GM19468 (cell line): ENCODE measurements at regions not wholly inside any gene's neighbourhood (a gene's known extent, or its start where the extent isn't known, plus 50 kb on each side); places are given as distances from the start of the nearest gene placed in this dataset.
"Not testable (repeated sequence)": the region's sequence is repeated elsewhere in the genome, so short reads cannot be mapped to it uniquely, and the experiment has no call there.

ENCODE experiments used
- ATAC-seq: cut with Tn5 transposase; IDR thresholded peaks from one replicate; pipeline ENCODE4 v1.9.1; 2021; ENCODE audit warnings: mild to moderate bottlenecking, moderate library complexity, moderate number of reproducible peaks; ENCODE audit not compliant: unreplicated experiment; ENCODE audit errors: extremely low read depth

DNA sequence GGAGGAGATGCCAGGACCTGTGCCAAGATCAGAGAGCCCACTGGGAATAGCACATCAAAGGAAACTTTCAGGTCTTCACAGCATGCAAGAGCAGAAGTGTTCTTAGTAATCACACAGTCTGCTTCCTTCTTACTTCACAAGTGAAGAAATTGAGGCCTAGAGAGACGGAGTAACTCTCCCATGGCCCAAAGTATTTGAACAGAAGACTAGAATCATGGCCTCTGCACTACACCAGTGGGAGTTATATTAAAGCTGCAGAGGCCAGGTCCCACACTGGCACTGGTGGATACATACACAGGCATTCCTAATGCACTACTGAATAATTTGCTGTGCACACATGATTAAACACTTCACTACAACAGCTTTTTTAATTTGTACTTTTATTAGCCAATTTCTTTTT lies 107.6 kb upstream of the RMP24 start:
- no peak for ATAC-seq

DNA sequence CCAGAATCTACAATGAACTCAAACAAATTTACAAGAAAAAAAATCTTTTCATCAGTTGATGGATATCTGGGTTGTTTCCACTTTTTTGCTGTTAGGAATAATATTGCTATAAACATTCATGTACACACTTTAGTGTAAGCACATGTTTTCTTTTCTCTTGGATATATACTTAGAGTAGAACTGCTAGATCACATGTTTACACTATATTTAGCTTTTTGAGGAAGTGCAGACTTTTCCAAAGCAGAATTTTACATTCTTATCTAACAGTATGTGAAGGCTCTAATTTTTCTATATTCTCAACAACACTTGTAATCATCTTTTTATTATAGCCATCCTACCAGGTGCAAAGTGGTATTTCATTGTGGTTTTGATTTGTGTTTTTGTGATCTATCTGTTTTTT lies 103.6 kb upstream of the RMP24 start:
- no peak for ATAC-seq

DNA sequence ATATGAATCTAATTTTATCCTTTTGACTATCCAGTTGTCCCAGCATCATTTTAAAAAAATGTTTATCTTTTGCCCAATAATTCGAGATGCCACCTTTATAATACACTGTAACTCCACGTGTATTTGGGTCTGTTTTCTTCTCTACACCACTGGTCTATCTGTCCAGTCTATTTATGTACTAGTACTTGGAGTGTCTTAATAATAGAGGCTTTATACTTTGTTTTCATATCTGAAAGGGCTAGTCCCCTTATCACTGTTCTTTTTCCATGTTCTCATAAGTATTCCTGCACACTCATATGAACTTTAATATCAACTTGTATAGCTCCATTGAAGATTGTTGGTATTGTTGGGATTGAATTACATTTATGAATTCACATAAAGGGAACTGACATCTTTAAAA lies 101.1 kb upstream of the RMP24 start:
- no peak for ATAC-seq

DNA sequence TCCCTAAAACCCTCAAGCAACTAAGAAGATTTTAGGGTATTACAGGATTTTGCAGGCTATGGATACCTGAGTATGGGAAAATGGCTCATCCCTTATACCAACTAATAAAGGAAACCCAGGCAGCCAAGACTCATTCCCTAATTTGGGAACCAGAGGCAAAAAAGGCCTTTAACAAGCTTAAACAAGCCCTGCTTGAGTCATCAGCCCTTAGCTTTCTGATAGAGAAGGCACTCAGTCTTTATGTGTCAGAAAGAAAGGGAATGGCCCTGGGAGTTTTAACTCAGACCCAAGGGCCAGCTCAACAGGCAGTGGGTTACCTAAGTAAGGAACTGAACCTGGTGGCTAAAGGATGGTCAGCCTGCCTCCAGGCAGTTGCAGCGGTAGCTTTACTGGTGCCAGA lies 96.9 kb upstream of the RMP24 start:
- ATAC-seq: no peak

- ATAC-seq: no peak
Observed at GRCh38 chr18:35876243-35876642, 96.2 kb upstream of the RMP24 start.

- no peak for ATAC-seq
Observed at GRCh38 chr18:35880788-35881455, 91.6 kb upstream of the RMP24 start.

DNA sequence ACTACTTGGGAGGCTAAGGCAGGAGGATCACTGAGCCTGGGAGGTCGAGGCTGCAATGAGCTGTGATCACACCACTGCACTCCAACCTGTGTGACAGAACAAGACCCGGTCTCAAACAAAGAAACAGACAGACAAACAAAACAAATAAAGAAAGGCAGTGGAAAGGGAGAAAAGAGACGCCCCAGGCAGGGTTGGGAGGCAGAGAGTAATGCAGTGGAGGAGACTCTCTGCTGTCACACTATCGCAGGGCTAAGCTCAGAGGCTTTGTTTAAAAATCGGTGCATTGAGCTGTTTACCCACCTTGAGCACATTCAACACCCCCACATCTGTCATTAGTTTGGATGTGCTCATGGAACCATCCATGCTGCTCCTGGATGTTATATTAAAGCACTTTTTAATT lies 84.2 kb upstream of the RMP24 start:
- no peak for ATAC-seq

DNA sequence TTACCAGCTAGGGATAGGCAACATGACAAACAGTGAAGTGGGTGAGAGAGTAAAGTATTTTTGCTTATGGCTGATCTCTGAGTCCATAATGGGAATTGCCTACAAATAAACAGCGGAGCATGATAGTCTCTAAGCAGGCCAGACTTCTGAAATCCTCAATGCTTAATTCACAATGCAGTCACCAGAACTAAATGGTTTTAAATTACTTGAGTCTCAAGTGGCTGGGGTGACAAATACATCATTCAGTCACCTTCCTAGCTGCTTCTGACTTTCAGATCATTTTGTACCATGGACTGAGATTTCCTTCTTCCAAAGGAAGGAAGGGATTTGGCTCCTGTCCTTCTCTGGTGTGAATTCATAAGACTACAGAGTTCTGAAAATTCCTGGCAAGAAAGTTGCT lies 82.8 kb upstream of the RMP24 start:
- ATAC-seq: no peak

- no peak for ATAC-seq
Observed at GRCh38 chr18:35890323-35890722, 82.2 kb upstream of the RMP24 start.

DNA sequence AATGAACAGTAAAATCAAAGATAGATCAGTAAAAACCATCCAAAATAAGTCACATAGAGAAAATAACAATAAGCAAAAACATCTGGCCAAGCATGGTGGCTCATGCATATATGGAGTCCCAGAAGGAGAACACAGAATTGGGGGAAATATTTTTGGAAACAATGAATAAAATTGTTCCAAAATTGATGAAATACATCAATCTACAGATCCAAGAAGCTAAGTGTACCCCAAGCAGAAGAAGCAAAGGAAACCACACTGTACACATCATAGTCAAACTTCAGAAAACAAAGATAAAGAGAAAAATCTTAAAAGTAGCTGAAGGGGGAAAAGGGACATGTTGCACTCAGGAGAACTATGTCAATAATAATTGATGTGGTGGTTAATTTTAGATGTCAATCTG lies 80.4 kb upstream of the RMP24 start:
- no peak for ATAC-seq

DNA sequence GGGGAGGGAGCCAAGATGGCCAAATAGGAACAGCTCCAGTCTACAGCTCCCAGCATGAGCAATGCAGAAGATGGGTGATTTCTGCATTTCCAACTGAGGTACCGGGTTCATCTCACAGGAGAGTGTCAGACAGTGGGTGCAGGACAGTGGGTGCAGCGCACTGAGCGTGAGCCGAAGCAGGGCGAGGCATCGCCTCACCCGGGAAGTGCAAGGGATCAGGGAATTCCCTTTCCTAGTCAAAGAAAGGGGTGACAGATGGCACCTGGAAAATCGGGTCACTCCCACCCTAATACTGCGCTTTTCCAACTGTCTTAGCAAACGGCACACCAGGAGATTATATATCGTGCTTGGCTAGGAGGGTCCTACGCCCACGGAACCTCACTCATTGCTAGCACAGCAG lies 75.0 kb upstream of the RMP24 start:
- ATAC-seq: not testable (repeated sequence)

- ATAC-seq: no peak
Observed at GRCh38 chr18:35904389-35905037, 68.0 kb upstream of the RMP24 start.

- no peak for ATAC-seq
Observed at GRCh38 chr18:35905436-35905835, 67.0 kb upstream of the RMP24 start.

GRCh38 chr18:35906291-35906690 lies 66.2 kb upstream of the RMP24 start:
- ATAC-seq: not testable (repeated sequence)

- ATAC-seq: no peak
Observed at GRCh38 chr18:35910327-35910726, 62.2 kb upstream of the RMP24 start.

GRCh38 chr18:35912332-35912731 lies 60.1 kb upstream of the RMP24 start:
- ATAC-seq: no peak

- no peak for ATAC-seq
Observed at GRCh38 chr18:35915056-35915455, 57.4 kb upstream of the RMP24 start.

DNA sequence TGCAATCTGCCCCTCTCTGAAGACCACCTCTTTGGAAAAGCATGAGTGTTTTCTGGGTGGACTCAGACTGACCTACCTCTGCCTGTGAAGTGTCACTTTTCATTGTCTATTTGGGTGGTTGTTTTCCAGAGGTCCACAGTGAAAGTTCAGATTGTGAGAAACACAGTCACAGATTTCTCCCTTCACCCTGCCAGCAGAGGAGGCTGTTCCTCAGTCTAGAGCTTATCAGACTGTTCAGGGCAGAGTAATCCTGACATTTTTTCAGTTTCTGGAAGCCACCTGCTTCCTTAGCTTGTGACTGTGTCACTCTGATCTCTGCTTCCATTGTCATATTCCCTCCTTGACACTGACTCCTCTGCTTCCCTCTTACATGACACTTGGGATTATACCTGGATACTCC lies 55.4 kb upstream of the RMP24 start:
- ATAC-seq: no peak

- ATAC-seq: no peak
Observed at GRCh38 chr18:35918564-35918963, 53.9 kb upstream of the RMP24 start.

GRCh38 chr18:35919179-35919578 lies 53.3 kb upstream of the RMP24 start:
- ATAC-seq: no peak

DNA sequence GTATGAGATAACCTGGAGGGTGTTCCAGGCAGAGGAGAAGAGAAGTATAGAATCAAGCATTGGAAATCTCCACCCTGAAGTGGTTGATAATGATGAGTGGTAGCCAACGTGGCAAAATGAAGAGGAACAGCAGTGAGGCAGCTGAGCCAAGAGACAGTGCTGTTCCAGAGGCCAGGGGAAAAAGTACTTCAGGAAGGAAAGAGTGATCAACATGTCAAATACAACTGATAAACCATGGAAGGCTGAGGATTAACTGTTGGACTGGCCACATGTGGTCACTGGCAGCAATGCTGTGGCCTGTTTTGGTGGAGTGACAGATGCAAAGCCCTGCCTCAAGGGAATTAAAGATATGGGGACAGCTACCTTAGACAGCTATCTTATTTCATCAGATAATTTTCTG lies 51.9 kb upstream of the RMP24 start:
- ATAC-seq: no peak
